ENCODE measurements at regions not wholly inside any gene's neighbourhood (a gene's known extent, or its start where the extent isn't known, plus 50 kb on each side); places are given as distances from the start of the nearest gene placed in this dataset.

GRCh38 chr16:79318143-79318899 is 282.2 kb downstream of the MAF start:
- peaks cover 23% of the 10 kb centered on the region for H3K4me1 ChIP-seq (ENCODE audit: control insufficient read depth, insufficient read depth, low read length)
- H3K9me3 ChIP-seq (ENCODE audit: control insufficient read depth, insufficient read depth, low read length): no peaks in the 10 kb centered on the region
- no peak overlapping the region for H3K27ac ChIP-seq (ENCODE audit: low read depth, low read length)
- no peak overlapping the region for H3K9ac ChIP-seq (ENCODE audit: low read depth, low read length)
- H3K4me3 ChIP-seq (ENCODE audit: low read depth, low read length): no peak overlapping the region
- no peaks in the 10 kb centered on the region for H3K27me3 ChIP-seq (ENCODE audit: control insufficient read depth, insufficient read depth, low read length)
- no peaks in the 10 kb centered on the region for H3K36me3 ChIP-seq (ENCODE audit: control insufficient read depth, insufficient read depth, low read length)

- Histone ChIP-seq H3K27ac (ENCODE audit: low read depth, low read length) (peak overlapping the region; percentile 36), H3K27me3 (ENCODE audit: control insufficient read depth, insufficient read depth, low read length) (no peaks in the 10 kb centered on the region)
Measured at GRCh38 chr16:79317521-79317920, 283.0 kb downstream of the MAF start.

GRCh38 chr16:79317026-79317425 is 283.5 kb downstream of the MAF start:
- H3K4me3 ChIP-seq (ENCODE audit: low read depth, low read length): no peak overlapping the region
- H3K9ac ChIP-seq (ENCODE audit: low read depth, low read length): no peak overlapping the region
- H3K27ac ChIP-seq (ENCODE audit: low read depth, low read length): no peak overlapping the region
- H3K9me3 ChIP-seq (ENCODE audit: control insufficient read depth, insufficient read depth, low read length): no peaks in the 10 kb centered on the region
- H3K27me3 ChIP-seq (ENCODE audit: control insufficient read depth, insufficient read depth, low read length): no peaks in the 10 kb centered on the region
- H3K4me1 ChIP-seq (ENCODE audit: control insufficient read depth, insufficient read depth, low read length): peaks cover 27% of the 10 kb centered on the region
- H3K36me3 ChIP-seq (ENCODE audit: control insufficient read depth, insufficient read depth, low read length): no peaks in the 10 kb centered on the region

More at GRCh38 chr16:79317521-79317920, 283.0 kb downstream of the MAF start:
- H3K4me3 ChIP-seq (ENCODE audit: low read depth, low read length): no peak overlapping the region
- peaks cover 24% of the 10 kb centered on the region for H3K4me1 ChIP-seq (ENCODE audit: control insufficient read depth, insufficient read depth, low read length)
- H3K36me3 ChIP-seq (ENCODE audit: control insufficient read depth, insufficient read depth, low read length): no peaks in the 10 kb centered on the region
- no peaks in the 10 kb centered on the region for H3K9me3 ChIP-seq (ENCODE audit: control insufficient read depth, insufficient read depth, low read length)
- H3K9ac ChIP-seq (ENCODE audit: low read depth, low read length): no peak overlapping the region

- Histone ChIP-seq H3K27me3 (ENCODE audit: control insufficient read depth, insufficient read depth, low read length) (no peaks in the 10 kb centered on the region), H3K36me3 (ENCODE audit: control insufficient read depth, insufficient read depth, low read length) (no peaks in the 10 kb centered on the region), H3K4me1 (ENCODE audit: control insufficient read depth, insufficient read depth, low read length) (peaks cover 33% of the 10 kb centered on the region), H3K9me3 (ENCODE audit: control insufficient read depth, insufficient read depth, low read length) (no peaks in the 10 kb centered on the region), H3K9ac (ENCODE audit: low read depth, low read length) (no peak overlapping the region), H3K4me3 (ENCODE audit: low read depth, low read length) (no peak overlapping the region), H3K27ac (ENCODE audit: low read depth, low read length) (no peak overlapping the region)
Measured at GRCh38 chr16:79316004-79316458, 284.5 kb downstream of the MAF start.

GRCh38 chr16:79312502-79312901 is 288.0 kb downstream of the MAF start:
- H3K27me3 ChIP-seq (ENCODE audit: control insufficient read depth, insufficient read depth, low read length): no peaks in the 10 kb centered on the region
- no peak overlapping the region for H3K9ac ChIP-seq (ENCODE audit: low read depth, low read length)
- no peaks in the 10 kb centered on the region for H3K9me3 ChIP-seq (ENCODE audit: control insufficient read depth, insufficient read depth, low read length)
- H3K4me1 ChIP-seq (ENCODE audit: control insufficient read depth, insufficient read depth, low read length): peaks cover 25% of the 10 kb centered on the region
- no peak overlapping the region for H3K27ac ChIP-seq (ENCODE audit: low read depth, low read length)
- H3K36me3 ChIP-seq (ENCODE audit: control insufficient read depth, insufficient read depth, low read length): no peaks in the 10 kb centered on the region
- H3K4me3 ChIP-seq (ENCODE audit: low read depth, low read length): no peak overlapping the region

- H3K4me1 ChIP-seq (ENCODE audit: control insufficient read depth, insufficient read depth, low read length): peaks cover 23% of the 10 kb centered on the region
- H3K27ac ChIP-seq (ENCODE audit: low read depth, low read length): no peak overlapping the region
- H3K27me3 ChIP-seq (ENCODE audit: control insufficient read depth, insufficient read depth, low read length): no peaks in the 10 kb centered on the region
- H3K36me3 ChIP-seq (ENCODE audit: control insufficient read depth, insufficient read depth, low read length): no peaks in the 10 kb centered on the region
- no peak overlapping the region for H3K9ac ChIP-seq (ENCODE audit: low read depth, low read length)
- no peaks in the 10 kb centered on the region for H3K9me3 ChIP-seq (ENCODE audit: control insufficient read depth, insufficient read depth, low read length)
- H3K4me3 ChIP-seq (ENCODE audit: low read depth, low read length): no peak overlapping the region
Measured at GRCh38 chr16:79310710-79311109, 289.8 kb downstream of the MAF start.

- peaks cover 23% of the 10 kb centered on the region for H3K4me1 ChIP-seq (ENCODE audit: control insufficient read depth, insufficient read depth, low read length)
- no peak overlapping the region for H3K4me3 ChIP-seq (ENCODE audit: low read depth, low read length)
- H3K9me3 ChIP-seq (ENCODE audit: control insufficient read depth, insufficient read depth, low read length): no peaks in the 10 kb centered on the region
- H3K27ac ChIP-seq (ENCODE audit: low read depth, low read length): no peak overlapping the region
- H3K27me3 ChIP-seq (ENCODE audit: control insufficient read depth, insufficient read depth, low read length): no peaks in the 10 kb centered on the region
- no peaks in the 10 kb centered on the region for H3K36me3 ChIP-seq (ENCODE audit: control insufficient read depth, insufficient read depth, low read length)
- H3K9ac ChIP-seq (ENCODE audit: low read depth, low read length): no peak overlapping the region
Measured at GRCh38 chr16:79309606-79310005, 290.9 kb downstream of the MAF start.

GRCh38 chr16:79307214-79307613 is 293.3 kb downstream of the MAF start:
- H3K4me1 ChIP-seq (ENCODE audit: control insufficient read depth, insufficient read depth, low read length): peaks cover 19% of the 10 kb centered on the region
- H3K27ac ChIP-seq (ENCODE audit: low read depth, low read length): no peak overlapping the region
- H3K4me3 ChIP-seq (ENCODE audit: low read depth, low read length): no peak overlapping the region
- H3K27me3 ChIP-seq (ENCODE audit: control insufficient read depth, insufficient read depth, low read length): no peaks in the 10 kb centered on the region
- H3K9ac ChIP-seq (ENCODE audit: low read depth, low read length): no peak overlapping the region
- H3K9me3 ChIP-seq (ENCODE audit: control insufficient read depth, insufficient read depth, low read length): no peaks in the 10 kb centered on the region
- no peaks in the 10 kb centered on the region for H3K36me3 ChIP-seq (ENCODE audit: control insufficient read depth, insufficient read depth, low read length)

- Histone ChIP-seq H3K27me3 (ENCODE audit: control insufficient read depth, insufficient read depth, low read length) (no peaks in the 10 kb centered on the region), H3K4me1 (ENCODE audit: control insufficient read depth, insufficient read depth, low read length) (peaks cover 13% of the 10 kb centered on the region), H3K4me3 (ENCODE audit: low read depth, low read length) (no peak overlapping the region), H3K36me3 (ENCODE audit: control insufficient read depth, insufficient read depth, low read length) (no peaks in the 10 kb centered on the region), H3K9me3 (ENCODE audit: control insufficient read depth, insufficient read depth, low read length) (no peaks in the 10 kb centered on the region), H3K27ac (ENCODE audit: low read depth, low read length) (no peak overlapping the region), H3K9ac (ENCODE audit: low read depth, low read length) (no peak overlapping the region)
Measured at GRCh38 chr16:79305074-79305473, 295.5 kb downstream of the MAF start.

- no peaks in the 10 kb centered on the region for H3K36me3 ChIP-seq (ENCODE audit: control insufficient read depth, insufficient read depth, low read length)
- H3K27ac ChIP-seq (ENCODE audit: low read depth, low read length): no peak overlapping the region
- H3K27me3 ChIP-seq (ENCODE audit: control insufficient read depth, insufficient read depth, low read length): no peaks in the 10 kb centered on the region
- no peak overlapping the region for H3K4me3 ChIP-seq (ENCODE audit: low read depth, low read length)
- H3K9ac ChIP-seq (ENCODE audit: low read depth, low read length): no peak overlapping the region
- no peaks in the 10 kb centered on the region for H3K9me3 ChIP-seq (ENCODE audit: control insufficient read depth, insufficient read depth, low read length)
- H3K4me1 ChIP-seq (ENCODE audit: control insufficient read depth, insufficient read depth, low read length): peaks cover 17% of the 10 kb centered on the region
Measured at GRCh38 chr16:79303959-79304387, 296.6 kb downstream of the MAF start.

GRCh38 chr16:79303206-79303605 is 297.3 kb downstream of the MAF start:
- Histone ChIP-seq H3K36me3 (ENCODE audit: control insufficient read depth, insufficient read depth, low read length) (no peaks in the 10 kb centered on the region), H3K9me3 (ENCODE audit: control insufficient read depth, insufficient read depth, low read length) (no peaks in the 10 kb centered on the region), H3K4me1 (ENCODE audit: control insufficient read depth, insufficient read depth, low read length) (peaks cover 24% of the 10 kb centered on the region), H3K9ac (ENCODE audit: low read depth, low read length) (no peak overlapping the region), H3K27ac (ENCODE audit: low read depth, low read length) (no peak overlapping the region), H3K4me3 (ENCODE audit: low read depth, low read length) (no peak overlapping the region), H3K27me3 (ENCODE audit: control insufficient read depth, insufficient read depth, low read length) (no peaks in the 10 kb centered on the region)
